Cardiac fibroblast (primary cell): ENCODE measurements at regions not wholly inside any gene's neighbourhood (a gene's known extent, or its start where the extent isn't known, plus 50 kb on each side); places are given as distances from the start of the nearest gene placed in this dataset.
"Not testable (repeated sequence)": the region's sequence is repeated elsewhere in the genome, so short reads cannot be mapped to it uniquely, and the experiment has no call there.

Source experiments
- DNase-seq, 2 donors: peaks; one replicate each; pipeline versions ENCODE4 v3.0.0 to v3.0.0-alpha.2; 2010; ENCODE audit warnings: low read depth in 2 of 2
- H3K4me3 ChIP-seq, 2 donors: replicated peaks in 1 of 2; 1 replicate in 1 of 2; 2 replicates in 1 of 2; pipeline ENCODE4 v1.5.1; 2011; ENCODE audit warnings: low read depth in 2 of 2, low read length in 2 of 2, mild to moderate bottlenecking in 2 of 2, moderate library complexity in 1 of 2
- TF ChIP-seq, protein P1 (sequence below): IDR thresholded peaks from one replicate; pipeline ENCODE4 v1.5.1; 2011; ENCODE audit warnings: low read depth, mild to moderate bottlenecking, low read length, inconsistent platforms

DNA sequence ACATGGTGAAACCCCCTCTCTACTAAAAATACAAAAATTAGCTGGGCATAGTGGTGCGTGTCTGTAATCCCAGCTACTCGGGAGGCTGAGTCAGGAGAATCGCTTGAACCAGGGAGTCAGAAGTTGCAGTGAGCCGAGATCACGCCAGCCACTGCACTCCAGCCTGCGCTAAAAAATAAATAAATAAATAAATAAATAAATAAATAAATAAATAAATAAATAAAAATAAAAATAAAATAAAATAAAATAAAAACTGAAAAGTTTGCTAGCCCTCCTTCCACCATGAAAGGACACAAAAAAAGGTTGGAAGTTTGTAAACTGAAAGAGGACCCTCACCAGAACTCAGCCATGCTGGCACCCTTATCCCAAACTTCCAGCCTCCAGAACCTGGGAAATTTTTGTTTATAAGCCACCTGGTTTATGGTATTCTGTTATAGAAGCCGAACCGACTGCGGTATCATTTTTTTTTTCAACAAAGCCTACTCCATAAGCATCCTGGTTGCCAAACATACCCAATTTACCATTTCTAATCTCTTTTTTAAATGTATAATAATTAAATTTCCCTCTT lies 448.2 kb downstream of the SEMA3D start:
- no peak for DNase-seq
- TF ChIP-seq, protein P1, sequence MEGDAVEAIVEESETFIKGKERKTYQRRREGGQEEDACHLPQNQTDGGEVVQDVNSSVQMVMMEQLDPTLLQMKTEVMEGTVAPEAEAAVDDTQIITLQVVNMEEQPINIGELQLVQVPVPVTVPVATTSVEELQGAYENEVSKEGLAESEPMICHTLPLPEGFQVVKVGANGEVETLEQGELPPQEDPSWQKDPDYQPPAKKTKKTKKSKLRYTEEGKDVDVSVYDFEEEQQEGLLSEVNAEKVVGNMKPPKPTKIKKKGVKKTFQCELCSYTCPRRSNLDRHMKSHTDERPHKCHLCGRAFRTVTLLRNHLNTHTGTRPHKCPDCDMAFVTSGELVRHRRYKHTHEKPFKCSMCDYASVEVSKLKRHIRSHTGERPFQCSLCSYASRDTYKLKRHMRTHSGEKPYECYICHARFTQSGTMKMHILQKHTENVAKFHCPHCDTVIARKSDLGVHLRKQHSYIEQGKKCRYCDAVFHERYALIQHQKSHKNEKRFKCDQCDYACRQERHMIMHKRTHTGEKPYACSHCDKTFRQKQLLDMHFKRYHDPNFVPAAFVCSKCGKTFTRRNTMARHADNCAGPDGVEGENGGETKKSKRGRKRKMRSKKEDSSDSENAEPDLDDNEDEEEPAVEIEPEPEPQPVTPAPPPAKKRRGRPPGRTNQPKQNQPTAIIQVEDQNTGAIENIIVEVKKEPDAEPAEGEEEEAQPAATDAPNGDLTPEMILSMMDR, result no peak
- H3K4me3 ChIP-seq, result no peak overlapping the region

DNA sequence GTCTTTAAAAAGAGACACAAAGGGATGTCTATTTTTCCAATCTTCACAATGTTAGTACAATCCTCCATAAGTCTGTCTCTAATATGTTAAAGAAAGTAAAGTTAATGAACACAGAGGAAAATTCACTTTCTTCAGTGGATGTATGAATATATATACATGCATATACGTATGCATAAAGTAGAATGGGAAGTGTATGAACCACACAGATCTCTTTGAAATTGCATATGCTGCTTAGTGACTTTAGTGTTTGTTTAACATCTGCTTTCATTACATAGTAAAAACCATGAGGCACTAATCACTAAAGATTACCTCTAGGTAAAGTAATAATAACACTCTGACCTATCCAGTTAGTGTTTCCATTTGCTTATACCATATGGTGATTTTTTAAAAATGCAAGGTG lies 451.2 kb downstream of the SEMA3D start:
- DNase-seq, result no peak
- H3K4me3 ChIP-seq, result no peak overlapping the region
- TF ChIP-seq, protein P1, result no peak

DNA sequence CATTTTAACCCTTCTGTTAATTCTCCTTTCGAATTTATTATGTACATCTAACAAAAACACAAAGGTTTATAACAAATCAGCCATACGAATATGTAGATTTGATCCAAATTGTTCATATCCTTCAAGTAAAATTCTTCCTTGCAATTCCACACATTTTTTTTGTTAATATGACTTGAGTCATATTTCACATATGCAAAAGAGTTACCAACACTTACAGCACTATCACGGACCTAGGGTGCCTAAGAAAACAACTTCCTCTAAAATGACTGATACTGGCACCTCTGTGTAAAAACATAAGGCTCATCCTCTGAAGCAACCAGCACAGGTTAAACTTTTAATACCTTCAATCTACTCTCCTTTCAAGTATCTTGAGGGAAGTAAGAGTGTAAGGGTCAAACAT lies 451.8 kb downstream of the SEMA3D start:
- H3K4me3 ChIP-seq, result no peak overlapping the region
- DNase-seq, result no peak
- TF ChIP-seq, protein P1, result no peak

DNA sequence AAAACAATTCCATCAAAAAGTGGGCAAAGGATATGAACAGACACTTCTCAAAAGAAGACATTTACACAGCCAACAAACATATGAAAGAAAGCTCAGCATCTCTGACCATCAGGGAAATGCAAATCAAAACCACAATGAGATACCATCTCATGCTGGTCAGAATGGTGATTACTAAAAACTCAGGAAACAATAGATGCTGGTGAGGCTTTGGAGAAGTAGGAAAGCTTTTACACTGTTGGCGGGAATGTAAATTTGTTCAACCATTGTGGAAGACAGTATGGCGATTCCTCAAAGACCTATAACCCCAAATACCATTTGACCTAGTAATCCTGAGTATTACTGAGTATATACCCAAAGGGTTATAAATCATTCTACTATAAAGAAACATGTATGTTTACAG lies 452.9 kb downstream of the SEMA3D start:
- H3K4me3 ChIP-seq, DNase-seq: not testable (repeated sequence)

DNA sequence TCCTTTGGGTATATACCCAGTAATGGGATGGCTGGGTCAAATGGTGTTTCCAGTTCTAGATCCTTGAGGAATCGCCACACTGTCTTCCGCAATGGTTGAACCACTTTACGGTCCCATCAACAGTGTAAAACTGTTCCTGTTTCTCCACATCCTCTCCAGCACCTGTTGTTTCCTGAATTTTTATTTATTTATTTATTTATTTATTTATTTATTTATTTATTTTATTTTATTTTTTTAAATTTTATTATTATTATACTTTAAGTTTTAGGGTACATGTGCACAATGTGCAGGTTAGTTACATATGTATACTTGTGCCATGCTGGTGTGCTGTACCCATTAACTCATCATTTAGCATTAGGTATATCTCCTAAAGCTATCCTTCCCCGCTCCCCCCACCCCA lies 456.0 kb downstream of the SEMA3D start:
- not testable (repeated sequence) for H3K4me3 ChIP-seq, DNase-seq

DNA sequence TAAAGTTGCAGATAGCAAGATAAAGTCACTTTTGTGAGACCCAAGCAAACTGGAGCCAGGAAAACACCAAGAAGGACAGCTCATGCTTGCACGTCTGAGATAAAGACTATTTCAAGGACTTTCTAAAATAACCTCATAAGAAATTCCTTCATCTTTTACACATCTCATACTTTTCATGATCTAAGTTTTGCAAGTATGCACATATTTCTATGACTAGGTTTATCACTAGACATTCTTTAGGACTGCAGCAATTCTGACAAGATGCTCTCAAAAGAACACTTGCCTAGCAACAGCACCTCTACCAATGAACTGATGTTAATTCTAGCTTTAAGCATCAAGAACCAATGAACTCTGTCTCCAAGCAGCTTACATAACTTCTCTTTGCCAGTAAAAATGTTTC lies 457.6 kb downstream of the SEMA3D start:
- H3K4me3 ChIP-seq, result no peak overlapping the region
- peak; percentile 65 to 76 for DNase-seq
- TF ChIP-seq, protein P1, result no peak

DNA sequence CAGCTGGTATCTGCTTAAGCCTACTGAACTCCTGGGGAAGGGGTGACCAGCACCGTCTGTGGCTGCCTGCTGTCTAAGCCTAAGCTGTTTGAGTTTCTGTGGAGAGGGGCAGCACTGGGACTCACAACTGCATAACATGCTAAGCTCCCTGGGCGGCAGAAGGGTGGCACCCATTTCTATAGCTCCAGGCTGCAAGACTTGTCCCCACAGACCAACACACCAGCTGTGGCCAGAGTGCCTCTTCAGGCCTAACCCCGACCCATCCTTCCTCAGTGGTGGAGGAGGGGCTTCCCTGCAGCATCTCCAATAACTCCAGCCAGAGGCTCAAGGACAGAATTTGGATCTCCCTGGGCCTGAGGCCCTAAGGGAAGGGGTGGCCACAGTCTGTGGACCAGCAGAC lies 464.1 kb downstream of the SEMA3D start:
- no peak overlapping the region for H3K4me3 ChIP-seq

DNA sequence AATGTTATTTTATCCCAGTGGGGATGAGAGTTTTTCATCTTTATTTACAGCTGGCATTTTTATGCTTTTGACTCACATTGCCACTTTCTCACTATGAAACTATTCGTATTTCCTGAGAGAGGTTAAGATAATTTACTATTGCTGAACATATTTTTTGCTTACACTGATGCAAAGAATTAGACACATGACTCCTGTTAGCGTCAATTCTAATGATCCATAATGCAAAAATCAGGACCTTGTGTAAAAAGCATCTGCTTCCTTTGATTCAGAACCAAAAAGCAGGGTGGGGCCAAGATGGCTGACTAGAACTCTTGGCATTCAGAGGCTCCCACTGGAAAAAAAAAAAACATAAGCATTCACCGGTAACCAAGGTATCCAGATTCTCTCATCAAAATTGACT lies 464.8 kb downstream of the SEMA3D start:
- TF ChIP-seq, protein P1, result no peak
- DNase-seq, result peak in 1 of 2 donors; percentile 60
- no peak overlapping the region for H3K4me3 ChIP-seq

More for the DNA sequence above, 464.1 kb downstream of the SEMA3D start:
- DNase-seq, result no peak
- TF ChIP-seq, protein P1, result no peak
